K562 (cell line): ENCODE measurements at regions not wholly inside any gene's neighbourhood (a gene's known extent, or its start where the extent isn't known, plus 50 kb on each side); places are given as distances from the start of the nearest gene placed in this dataset.

Experiments used
- ATAC-seq: fragments of 200-7000 bp; cut with Tn5 transposase; 3 replicates; pipeline ENCODE4 v1.9.1; 2020; ENCODE audit warnings: moderate library complexity
- BruUV-seq: library from RNA; stranded (reverse); fragments of 400-500 nt; replicated peaks from 2 replicates; lab custom pipeline; 2021; lab: Mats Ljungman, UMichigan
- CTCF ChIA-PET: fragments of 300-600 bp; formaldehyde crosslinking; extraction: SDS; loops from one replicate; lab custom pipeline; 2021; ENCODE audit warnings: low intra/inter-chr PET ratio; lab: Yijun Ruan, JAX
- POLR2A ChIA-PET: fragments of 300-600, 350-650 bp; sonication (Branson Sonifier 250); formaldehyde crosslinking; extraction: SDS; loops from one replicate; lab custom pipeline; 2021; ENCODE audit warnings: antibody characterized with exemption, inconsistent platforms; lab: Yijun Ruan, JAX
- DNase-seq, 4 experiments: peaks; one replicate each; pipeline versions ENCODE4 v3.0.0 to v3.0.0-alpha.2; 2011 to 2018; ENCODE audit warnings: low spot score in 3 of 4, mixed read lengths in 3 of 4; ENCODE audit errors: extremely low read depth in 1 of 4
- FAIRE-seq: peaks from 2 replicates; lab custom pipeline; 2011; peaks lifted over from hg19 to GRCh38; lab: Jason Lieb, UNC
- H2AFZ ChIP-seq: 2 replicates; pipeline ENCODE4 v1.6.0; 2011; ENCODE audit warnings: low read depth, low read length, control low read depth, inconsistent platforms
- H3K27ac ChIP-seq: fragments of 200-600 bp; 3 replicates; pipeline ENCODE4 v1.8.0; 2011; ENCODE audit warnings: low read depth, mild to moderate bottlenecking, control low read depth, inconsistent platforms, low read length, moderate library complexity, mixed read lengths; ENCODE audit errors: extremely low read depth
- H3K27me3 ChIP-seq, 2 experiments: fragments of 300-600 bp in 1 of 2; 2 replicates in 1 of 2; 3 replicates in 1 of 2; pipeline versions ENCODE4 v1.6.0 to v1.8.0; 2011; ENCODE audit warnings: inconsistent platforms in 2 of 2, low read length in 2 of 2, mild to moderate bottlenecking in 1 of 2, mixed read lengths in 1 of 2, moderate library complexity in 1 of 2; ENCODE audit not compliant: control insufficient read depth in 2 of 2, insufficient read depth in 2 of 2
- H3K36me3 ChIP-seq: fragments of 300-600 bp; 3 replicates; pipeline ENCODE4 v1.8.0; 2011; ENCODE audit warnings: mild to moderate bottlenecking, low read length, inconsistent platforms; ENCODE audit not compliant: control insufficient read depth, insufficient read depth
- H3K4me1 ChIP-seq, 2 experiments: fragments of 200-600 bp in 1 of 2; replicated peaks in 1 of 2; 2 replicates in 1 of 2; 3 replicates in 1 of 2; pipeline versions ENCODE4 v1.5.1 to v1.8.0; 2011; ENCODE audit warnings: inconsistent platforms in 2 of 2, low read length in 2 of 2, mild to moderate bottlenecking in 1 of 2, mixed read lengths in 1 of 2, moderate library complexity in 1 of 2; ENCODE audit not compliant: control insufficient read depth in 2 of 2, insufficient read depth in 2 of 2
- H3K4me2 ChIP-seq: 2 replicates; pipeline ENCODE4 v1.6.1; 2011; ENCODE audit warnings: low read length, control low read depth, inconsistent platforms, mixed read lengths; ENCODE audit not compliant: insufficient read depth
- H3K4me3 ChIP-seq: fragments of 200-600 bp; sonication (generic), shearing (Covaris generic); 2 replicates; pipeline ENCODE4 v1.5.1; 2016; ENCODE audit warnings: control low read depth, inconsistent platforms
- H3K79me2 ChIP-seq: fragments of 200-600 bp; 3 replicates; pipeline ENCODE4 v1.8.0; 2011; ENCODE audit warnings: low read length, inconsistent platforms; ENCODE audit not compliant: control insufficient read depth, insufficient read depth
- H3K9ac ChIP-seq, 2 experiments: 2 replicates each; pipeline versions ENCODE4 v1.6.0 to v1.6.1; 2011; ENCODE audit warnings: low read depth in 2 of 2, low read length in 2 of 2, control low read depth in 1 of 2, inconsistent platforms in 1 of 2, mild to moderate bottlenecking in 1 of 2, mixed read lengths in 1 of 2; ENCODE audit not compliant: insufficient read depth in 1 of 2
- H3K9me1 ChIP-seq: one replicate; pipeline ENCODE4 v1.6.0; 2011; ENCODE audit warnings: inconsistent platforms, mild to moderate bottlenecking, low read length, moderate library complexity; ENCODE audit not compliant: control insufficient read depth, insufficient read depth
- H3K9me3 ChIP-seq: replicated peaks from 2 replicates; pipeline ENCODE4 v1.5.1; 2011; ENCODE audit warnings: low read depth, low read length, inconsistent platforms; ENCODE audit not compliant: control insufficient read depth, insufficient read depth
- H4K20me1 ChIP-seq: replicated peaks from 2 replicates; pipeline ENCODE4 v1.6.1; 2011; ENCODE audit warnings: low read length, inconsistent platforms, mixed read lengths; ENCODE audit not compliant: control insufficient read depth, insufficient read depth
- ADNP ChIP-seq: fragments of 200-800 bp; sonication (Bioruptor generic); IDR thresholded peaks from 2 replicates; pipeline ENCODE4 v1.6.1; 2016; ENCODE audit warnings: missing genetic modification characterization, missing compliant biosample characterization
- ARHGAP35 ChIP-seq: fragments of 450-650 bp; IDR thresholded peaks from 2 replicates; pipeline ENCODE4 v1.6.1; 2018; ENCODE audit not compliant: partially characterized antibody
- ARID1B ChIP-seq: fragments of 450-650 bp; IDR thresholded peaks from 2 replicates; pipeline ENCODE4 v1.6.1; 2016; ENCODE audit warnings: antibody characterized with exemption, mild to moderate bottlenecking, inconsistent platforms
- BCOR ChIP-seq: fragments of 450-650 bp; IDR thresholded peaks from 2 replicates; pipeline ENCODE4 v1.6.1; 2016
- CBFA2T2 ChIP-seq: fragments of 450-650 bp; conservative IDR thresholded peaks from 2 replicates; pipeline ENCODE4 v1.6.1; 2017; ENCODE audit warnings: mild to moderate bottlenecking
- CXXC5 ChIP-seq: fragments of 250-450 bp; sonication (Bioruptor Pico); IDR thresholded peaks from 2 replicates; pipeline ENCODE4 v1.8.0; 2022; ENCODE audit warnings: inconsistent platforms, mild to moderate bottlenecking, moderate library complexity
- ESRRA ChIP-seq: fragments of 450-650 bp; IDR thresholded peaks from 2 replicates; pipeline ENCODE4 v1.6.1; 2014; ENCODE audit warnings: low read depth, mild to moderate bottlenecking, moderate library complexity, borderline replicate concordance
- RAD21 ChIP-seq, 2 experiments: fragments of 250-450 bp in 1 of 2; fragments of 450-650 bp in 1 of 2; sonication (Bioruptor Pico) in 1 of 2; formaldehyde crosslinking in 1 of 2; IDR thresholded peaks in 1 of 2; conservative IDR thresholded peaks in 1 of 2; 2 replicates each; pipeline versions ENCODE4 v1.4.0 to v1.8.0; 2020 to 2022; ENCODE audit warnings: mild to moderate bottlenecking in 2 of 2, moderate library complexity in 1 of 2
- TBP ChIP-seq: optimal IDR thresholded peaks from 2 replicates; pipeline ENCODE3; 2011; ENCODE audit warnings: low read depth, low read length, improper control_type of control experiment
- ZBTB8A ChIP-seq: fragments of 450-650 bp; IDR thresholded peaks from 2 replicates; pipeline ENCODE4 v1.6.1; 2018; ENCODE audit warnings: mild to moderate bottlenecking, moderate library complexity; ENCODE audit not compliant: partially characterized antibody
- ZHX1 ChIP-seq: fragments of 150-350 bp; conservative IDR thresholded peaks from 2 replicates; pipeline ENCODE4 v1.6.1; 2014; ENCODE audit warnings: low read length
- ZNF197 ChIP-seq: fragments of 200-800 bp; sonication (Bioruptor generic); IDR thresholded peaks from 2 replicates; pipeline ENCODE4 v1.6.1; 2016; ENCODE audit warnings: low read depth, missing genetic modification characterization, missing compliant biosample characterization
- ZNF398 ChIP-seq: fragments of 250-450 bp; sonication (Bioruptor Pico); IDR thresholded peaks from 2 replicates; pipeline ENCODE4 v1.8.0; 2021; ENCODE audit warnings: moderate library complexity, mild to moderate bottlenecking, inconsistent platforms
- WGBS: fragments of 100-300 bp; shearing (Covaris generic); methylation state at CpG from one replicate; pipeline ENCODE4 v1.1.6; 2016; ENCODE audit warnings: low coverage, mixed read lengths; ENCODE audit not compliant: insufficient coverage; ENCODE audit errors: missing lambda C conversion rate; 5-methylcytosine and 5-hydroxymethylcytosine counted together
- in situ Hi-C: fragments of 300-500 bp; cut with MboI; formaldehyde crosslinking; loops from 4 replicates; pipeline ENCODE4 v1.15.0; 2018; ENCODE audit warnings: inconsistent platforms, mixed read lengths
- intact Hi-C: fragments of 100-400 bp; cut with micrococcal nuclease; formaldehyde crosslinking; loops from 2 replicates; pipeline ENCODE4 v1.14.2; 2022

GRCh38 chr5:111859533-111860270, 102.7 kb upstream of the NREP start:
- in situ Hi-C loops (no loop called here), intact Hi-C loops (no loop called here)
- Histone ChIP-seq H3K79me2 (no peaks in the 10 kb centered on the region), H3K9me3 (no peaks in the 10 kb centered on the region), H3K27me3 (no peaks in the 10 kb centered on the region), H3K9ac (no peak overlapping the region), H4K20me1 (no peaks in the 10 kb centered on the region), H2AFZ (no peak overlapping the region), H3K9me1 (no peaks in the 10 kb centered on the region), H3K4me3 (no peak overlapping the region), H3K4me2 (no peak overlapping the region), H3K4me1 (no peaks in the 10 kb centered on the region), H3K36me3 (no peaks in the 10 kb centered on the region), H3K27ac (no peak overlapping the region)
- ChIA-PET POLR2A (no interaction called here), CTCF (no interaction called here)
- FAIRE-seq (no peak), DNase-seq (no peak), ATAC-seq (no peak)
- no TSS peak for BruUV-seq
- TF ChIP-seq ADNP = no peak
- no peak for TF ChIP-seq ARID1B
- no peak for TF ChIP-seq CBFA2T2
- TF ChIP-seq ARHGAP35 = no peak
- no peak for TF ChIP-seq ZHX1
- TF ChIP-seq RAD21 (CRISPR knock-in tag; conservative IDR thresholded peaks at IDR 0.05 in 1 of 2, IDR thresholded peaks at IDR 0.05 in 1 of 2) = no peak
- no peak for TF ChIP-seq CXXC5 (CRISPR knock-in tag)
- TF ChIP-seq ZNF398 (CRISPR knock-in tag) = no peak
- no peak for TF ChIP-seq BCOR
- no peak for TF ChIP-seq ZBTB8A
- TF ChIP-seq TBP = no peak
- no peak for TF ChIP-seq ESRRA
- TF ChIP-seq ZNF197 (CRISPR knock-in tag) = no peak
- 3% methylated on average over 4 of the region's 4 CpGs for WGBS
